Transverse colon (tissue), 4 donors: ENCODE measurements at regions not wholly inside any gene's neighbourhood (a gene's known extent, or its start where the extent isn't known, plus 50 kb on each side); places are given as distances from the start of the nearest gene placed in this dataset.

Source experiments
- DNase-seq: peaks from one replicate; pipeline ENCODE4 v3.0.0-alpha.2; 2019
- H3K27ac ChIP-seq, 4 donors: fragments of 200-600 bp; sonication (generic); 2 replicates each; pipeline ENCODE4 v1.5.1; 2016 to 2018; ENCODE audit warnings: inconsistent platforms in 4 of 4
- H3K27me3 ChIP-seq: fragments of 200-600 bp; sonication (generic); 2 replicates; pipeline ENCODE4 v1.5.1; 2017; ENCODE audit warnings: inconsistent platforms
- H3K36me3 ChIP-seq, 4 donors: fragments of 200-600 bp; sonication (generic); 2 replicates each; pipeline ENCODE4 v1.5.1; 2017 to 2019; ENCODE audit warnings: inconsistent platforms in 4 of 4
- H3K4me1 ChIP-seq, 4 donors: fragments of 200-600 bp; sonication (generic); 2 replicates each; pipeline ENCODE4 v1.5.1; 2017 to 2020; ENCODE audit warnings: inconsistent platforms in 4 of 4
- H3K4me3 ChIP-seq, 4 donors: fragments of 200-600 bp; sonication (generic); 1 replicate in 1 of 4; 2 replicates in 3 of 4; pipeline versions ENCODE4 v1.5.1 to v1.6.1; 2017 to 2019; ENCODE audit warnings: inconsistent platforms in 4 of 4
- H3K9me3 ChIP-seq, 2 donors: fragments of 200-600 bp; sonication (generic); 2 replicates each; pipeline ENCODE4 v1.5.1; 2017 to 2019; ENCODE audit warnings: inconsistent platforms in 2 of 2
- EP300 ChIP-seq: sonication (generic); formaldehyde crosslinking; IDR thresholded peaks from one replicate; pipeline ENCODE4 v1.6.1; 2017; ENCODE audit warnings: antibody characterized with exemption, low read depth
- POLR2A ChIP-seq: fragments of 450-650 bp; IDR thresholded peaks from one replicate; pipeline ENCODE4 v1.6.1; 2016; ENCODE audit warnings: antibody characterized with exemption, mild to moderate bottlenecking, moderate library complexity
- POLR2AphosphoS5 ChIP-seq, 3 donors: sonication (generic); formaldehyde crosslinking; IDR thresholded peaks; one replicate each; pipeline ENCODE4 v1.6.1; 2016; ENCODE audit warnings: antibody characterized with exemption in 3 of 3
- WGBS, 2 donors: methylation state at CpG; one replicate each; pipeline ENCODE4 v1.1.5; 2018; ENCODE audit warnings: low coverage in 1 of 2; 5-methylcytosine and 5-hydroxymethylcytosine counted together
- in situ Hi-C, 4 donors: fragments of 200-750 bp; cut with MboI; loops; one replicate each; pipeline versions ENCODE4 v1.15.0 to v1.15.1; 2017; ENCODE audit warnings: low sequenced_read_pairs in 3 of 4, low pct_ligation_motif_present in 1 of 4, low pct_unique_long_range_greater_than_20kb in 1 of 4
- intact Hi-C: fragments of 100-400 bp; cut with DNase I; formaldehyde crosslinking; loops from one replicate; pipeline ENCODE4 v1.15.1; 2023; ENCODE audit warnings: low total_unique reads
- TF ChIP-seq, protein P1 (sequence below), 5 experiments: fragments of 200-600 bp in 3 of 5; fragments of 450-650 bp in 2 of 5; sonication (generic) in 3 of 5; IDR thresholded peaks; 1 replicate in 2 of 5; 2 replicates in 3 of 5; pipeline ENCODE4 v1.5.1; 2016 to 2017; ENCODE audit warnings: antibody characterized with exemption in 5 of 5, inconsistent platforms in 3 of 5, mild to moderate bottlenecking in 2 of 5, moderate library complexity in 1 of 5

DNA sequence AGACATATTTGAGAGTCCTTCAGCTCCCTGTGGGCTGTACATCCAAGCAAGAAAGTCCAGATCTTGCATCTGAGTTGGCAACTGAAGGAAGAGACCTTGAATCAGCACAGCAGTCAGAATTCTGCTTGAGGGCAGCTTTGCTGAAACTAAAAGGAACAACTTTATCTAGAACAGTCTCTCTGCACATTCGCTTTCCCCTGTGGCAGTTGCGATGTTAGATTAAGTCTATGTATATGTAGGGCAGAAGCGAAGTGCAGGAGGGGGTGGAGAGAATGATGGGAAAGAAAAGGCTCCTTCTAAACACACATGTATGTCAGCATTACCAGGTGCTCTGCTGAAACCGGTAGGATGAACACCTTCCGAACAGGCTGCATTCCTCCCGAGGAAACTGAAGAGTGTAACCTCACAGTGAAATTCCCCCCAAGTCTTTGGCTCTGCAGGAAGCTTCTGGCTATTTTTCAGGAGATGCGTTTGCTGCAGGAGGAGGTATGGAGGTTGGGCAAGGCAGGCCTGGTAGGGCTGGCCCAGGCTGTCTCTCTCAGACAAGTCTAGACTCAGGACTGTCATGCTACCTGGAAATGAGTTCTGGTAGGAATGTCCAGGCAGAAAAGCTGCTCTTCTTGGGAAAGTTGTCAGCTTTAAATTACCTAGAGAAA lies 70.0 kb upstream of the ATL2 start:
- Histone ChIP-seq H3K36me3 (no peaks in the 10 kb centered on the region), H3K4me3 (no peak overlapping the region), H3K27ac (peak overlapping the region in 3 of 4 donors; percentile 10 to 41 (median 35)), H3K27me3 (no peaks in the 10 kb centered on the region), H3K9me3 (no peaks in the 10 kb centered on the region), H3K4me1 (peaks cover 0 to 17% (median 0%) of the 10 kb centered on the region in 4 donors)
- WGBS, 2 donors, result 76% methylated on average over 6 of the region's 7 CpGs; no CpG with 5 or more reads in 1 of the 2 donors
- intact Hi-C loops (no loop called here), in situ Hi-C loops (no loop called here)
- DNase-seq, result no peak
- TF ChIP-seq, protein P1, sequence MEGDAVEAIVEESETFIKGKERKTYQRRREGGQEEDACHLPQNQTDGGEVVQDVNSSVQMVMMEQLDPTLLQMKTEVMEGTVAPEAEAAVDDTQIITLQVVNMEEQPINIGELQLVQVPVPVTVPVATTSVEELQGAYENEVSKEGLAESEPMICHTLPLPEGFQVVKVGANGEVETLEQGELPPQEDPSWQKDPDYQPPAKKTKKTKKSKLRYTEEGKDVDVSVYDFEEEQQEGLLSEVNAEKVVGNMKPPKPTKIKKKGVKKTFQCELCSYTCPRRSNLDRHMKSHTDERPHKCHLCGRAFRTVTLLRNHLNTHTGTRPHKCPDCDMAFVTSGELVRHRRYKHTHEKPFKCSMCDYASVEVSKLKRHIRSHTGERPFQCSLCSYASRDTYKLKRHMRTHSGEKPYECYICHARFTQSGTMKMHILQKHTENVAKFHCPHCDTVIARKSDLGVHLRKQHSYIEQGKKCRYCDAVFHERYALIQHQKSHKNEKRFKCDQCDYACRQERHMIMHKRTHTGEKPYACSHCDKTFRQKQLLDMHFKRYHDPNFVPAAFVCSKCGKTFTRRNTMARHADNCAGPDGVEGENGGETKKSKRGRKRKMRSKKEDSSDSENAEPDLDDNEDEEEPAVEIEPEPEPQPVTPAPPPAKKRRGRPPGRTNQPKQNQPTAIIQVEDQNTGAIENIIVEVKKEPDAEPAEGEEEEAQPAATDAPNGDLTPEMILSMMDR (IDR thresholded peaks at IDR 0.05), result no peak
- no peak for TF ChIP-seq POLR2AphosphoS5 (IDR thresholded peaks at IDR 0.05)
- TF ChIP-seq EP300, result no peak

DNA sequence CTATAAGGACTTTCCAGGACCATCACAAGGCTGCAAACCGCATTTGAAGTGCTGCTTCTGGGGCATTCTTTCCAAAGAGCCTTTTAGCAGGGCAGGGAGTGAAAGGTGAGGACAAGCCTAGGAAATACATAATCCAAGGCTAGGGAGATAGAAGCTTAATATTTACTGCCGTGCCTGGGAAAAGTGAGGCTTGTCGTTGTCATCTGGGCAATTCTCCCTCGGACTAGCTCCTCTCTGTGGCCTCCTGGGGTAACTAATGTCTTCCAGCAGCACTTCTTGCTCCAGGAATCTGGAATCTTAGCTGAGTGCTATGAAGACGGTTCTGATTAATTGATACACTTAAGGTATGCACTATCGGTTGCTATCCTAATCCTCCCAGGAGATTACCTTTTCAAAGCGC lies 69.3 kb upstream of the ATL2 start:
- in situ Hi-C loops, result no loop called here

DNA sequence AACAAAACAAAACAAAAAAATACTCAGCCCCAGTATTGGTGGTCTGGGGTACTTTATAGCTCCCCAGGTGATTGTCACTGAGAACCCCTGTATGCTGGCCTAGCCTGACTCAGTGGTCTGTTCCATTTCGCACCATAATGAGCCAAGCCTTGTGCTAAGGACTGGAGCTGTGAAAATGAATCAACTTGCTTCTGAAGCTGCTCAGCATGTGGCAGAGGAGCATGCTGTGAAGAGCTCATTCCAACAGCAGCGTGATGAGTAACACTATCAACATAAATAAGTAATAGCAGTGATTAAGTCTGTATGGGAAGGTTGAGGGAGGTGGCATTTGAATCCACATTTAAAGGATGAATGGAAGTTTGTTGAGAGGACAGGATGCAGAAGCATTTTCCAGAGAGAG lies 67.2 kb upstream of the ATL2 start:
- WGBS, 2 donors, result 80 to 81% methylated on average over 1 to 2 of the region's 2 CpGs
- TF ChIP-seq POLR2AphosphoS5 (IDR thresholded peaks at IDR 0.05) (no peak), POLR2A (no peak), EP300 (no peak)
- TF ChIP-seq, protein P1 (IDR thresholded peaks at IDR 0.05), result no peak
- Histone ChIP-seq H3K27ac (peak overlapping the region in 3 of 4 donors; percentile 18 to 68 (median 57)), H3K27me3 (no peaks in the 10 kb centered on the region), H3K4me3 (no peak overlapping the region), H3K9me3 (no peaks in the 10 kb centered on the region), H3K36me3 (no peaks in the 10 kb centered on the region), H3K4me1 (peaks cover 0 to 29% (median 1%) of the 10 kb centered on the region in 4 donors)
- DNase-seq, result no peak
- in situ Hi-C loops (no loop called here), intact Hi-C loops (no loop called here)

More for the DNA sequence above, 69.3 kb upstream of the ATL2 start:
- intact Hi-C loops, result no loop called here
- Histone ChIP-seq H3K4me3 (no peak overlapping the region), H3K27me3 (no peaks in the 10 kb centered on the region), H3K36me3 (no peaks in the 10 kb centered on the region), H3K9me3 (no peaks in the 10 kb centered on the region), H3K4me1 (peaks cover 0 to 17% (median 0%) of the 10 kb centered on the region in 4 donors), H3K27ac (peak overlapping the region in 3 of 4 donors; percentile 10 to 41 (median 35))
- TF ChIP-seq POLR2AphosphoS5 (IDR thresholded peaks at IDR 0.05) (no peak), POLR2A (no peak), EP300 (no peak)
- TF ChIP-seq, protein P1 (IDR thresholded peaks at IDR 0.05), result no peak
- DNase-seq, result no peak
- 60 to 100% methylated on average over 2 to 7 of the region's 7 CpGs for WGBS, 2 donors

DNA sequence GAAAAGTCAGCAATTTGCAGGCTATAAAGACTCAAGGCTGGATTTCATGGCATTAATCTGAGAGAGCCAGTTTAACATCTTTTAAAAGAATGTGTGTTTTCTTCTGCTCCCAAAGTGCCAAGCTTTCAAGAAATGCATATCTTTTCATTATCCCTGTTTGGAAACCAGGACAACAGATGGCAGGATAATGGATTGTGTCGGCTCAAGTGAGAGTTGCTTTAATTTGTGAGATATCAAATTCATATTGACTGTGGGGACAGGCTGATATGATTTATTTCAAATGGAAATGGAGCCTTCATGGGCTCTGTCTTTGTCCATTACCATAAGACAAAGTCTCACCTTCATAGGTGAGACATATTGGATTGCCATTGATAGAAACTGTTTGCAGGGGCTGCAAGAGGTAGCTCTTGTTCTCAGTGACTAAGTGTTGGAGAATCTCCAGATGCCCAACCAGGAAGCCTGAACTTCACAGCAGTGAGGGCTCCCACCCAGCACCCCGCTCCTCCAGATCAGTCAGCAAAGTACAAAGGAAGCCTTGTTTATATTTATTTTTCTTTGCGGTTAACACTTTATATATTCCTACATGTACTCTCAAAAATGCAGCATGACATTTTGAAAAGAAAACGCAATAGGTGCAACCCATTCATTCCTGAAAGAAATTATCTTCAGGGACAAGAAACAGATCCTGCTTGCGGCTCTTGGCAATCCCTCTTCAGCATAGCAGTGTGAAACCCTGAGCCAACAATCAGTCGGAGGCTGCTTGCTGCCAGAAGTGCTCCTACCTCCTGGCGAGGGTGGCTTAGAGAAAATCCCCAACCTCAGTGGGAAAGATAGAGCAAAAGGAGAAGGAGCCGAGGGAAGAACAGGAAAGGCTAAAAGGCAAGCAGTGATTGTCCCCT lies 65.8 kb upstream of the ATL2 start:
- intact Hi-C loops (no loop called here), in situ Hi-C loops (no loop called here)
- Histone ChIP-seq H3K36me3 (no peaks in the 10 kb centered on the region), H3K4me3 (no peak overlapping the region), H3K9me3 (no peaks in the 10 kb centered on the region), H3K27ac (peak overlapping the region; percentile 18 to 68 (median 52)), H3K27me3 (no peaks in the 10 kb centered on the region), H3K4me1 (peaks cover 0 to 25% (median 1%) of the 10 kb centered on the region in 4 donors)
- TF ChIP-seq EP300 (no peak), POLR2AphosphoS5 (IDR thresholded peaks at IDR 0.05) (peak in 1 of 3 donors; percentile 49)
- WGBS, 2 donors, result 47% methylated on average over 5 to 8 of the region's 8 CpGs
- no peak for DNase-seq
